Activated naive CD8-positive, alpha-beta T cell treated with anti-CD3 and anti-CD28 coated beads, Interleukin-2, amount 50 U/mL, for 24 hours (primary cell): ENCODE measurements at regions not wholly inside any gene's neighbourhood (a gene's known extent, or its start where the extent isn't known, plus 50 kb on each side); places are given as distances from the start of the nearest gene placed in this dataset.

ENCODE experiments used
- ATAC-seq: fragments of 150-1000 bp; cut with Tn5 transposase; one replicate; pipeline ENCODE4 v1.10.0; 2021
- DNase-seq: peaks from one replicate; pipeline ENCODE4 v3.0.0; 2021
- H3K27ac Mint-ChIP-seq: one replicate; pipeline ENCODE4 v1.8.0; 2021; ENCODE audit warnings: mild to moderate bottlenecking, mixed read lengths
- H3K27me3 Mint-ChIP-seq: one replicate; pipeline ENCODE4 v1.8.0; 2021; ENCODE audit warnings: mixed read lengths
- H3K36me3 Mint-ChIP-seq: one replicate; pipeline ENCODE4 v1.8.0; 2021; ENCODE audit warnings: low read depth, mixed read lengths
- H3K4me1 Mint-ChIP-seq: one replicate; pipeline ENCODE4 v1.8.0; 2021; ENCODE audit warnings: mixed read lengths
- H3K4me3 Mint-ChIP-seq: one replicate; pipeline ENCODE4 v1.8.0; 2021; ENCODE audit warnings: mild to moderate bottlenecking, moderate library complexity, mixed read lengths
- H3K9me3 Mint-ChIP-seq: one replicate; pipeline ENCODE4 v1.8.0; 2021; ENCODE audit warnings: mixed read lengths

GRCh38 chr10:2949948-2950354 is 117.4 kb upstream of the PFKP start:
- Mint-ChIP-seq H3K36me3 (no peaks in the 10 kb centered on the region), H3K27ac (no peak overlapping the region), H3K27me3 (peaks cover 37% of the 10 kb centered on the region), H3K4me3 (no peak overlapping the region), H3K4me1 (peaks cover 32% of the 10 kb centered on the region), H3K9me3 (no peaks in the 10 kb centered on the region)
- DNase-seq: peak; percentile 23
- ATAC-seq: peak; percentile 70

- no peak overlapping the region for H3K27ac Mint-ChIP-seq
- H3K9me3 Mint-ChIP-seq: no peaks in the 10 kb centered on the region
- no peak overlapping the region for H3K4me3 Mint-ChIP-seq
- peaks cover 39% of the 10 kb centered on the region for H3K27me3 Mint-ChIP-seq
- peaks cover 32% of the 10 kb centered on the region for H3K4me1 Mint-ChIP-seq
- no peak for DNase-seq
- no peaks in the 10 kb centered on the region for H3K36me3 Mint-ChIP-seq
- ATAC-seq: no peak
Measured at GRCh38 chr10:2949221-2949947, 118.0 kb upstream of the PFKP start.

GRCh38 chr10:2948127-2948854 is 119.1 kb upstream of the PFKP start:
- Mint-ChIP-seq H3K27ac (peak overlapping the region; percentile 36), H3K4me1 (peaks cover 32% of the 10 kb centered on the region), H3K27me3 (peaks cover 44% of the 10 kb centered on the region), H3K4me3 (no peak overlapping the region), H3K9me3 (no peaks in the 10 kb centered on the region), H3K36me3 (no peaks in the 10 kb centered on the region)
- peak; percentile 53 for ATAC-seq
- DNase-seq: no peak

- Mint-ChIP-seq H3K36me3 (no peaks in the 10 kb centered on the region), H3K27ac (no peak overlapping the region), H3K4me3 (no peak overlapping the region), H3K4me1 (peaks cover 20% of the 10 kb centered on the region), H3K9me3 (no peaks in the 10 kb centered on the region), H3K27me3 (peaks cover 45% of the 10 kb centered on the region)
- DNase-seq (no peak), ATAC-seq (no peak)
Measured at GRCh38 chr10:2944788-2945187, 122.6 kb upstream of the PFKP start.

GRCh38 chr10:2943932-2944614 is 123.3 kb upstream of the PFKP start:
- H3K27ac Mint-ChIP-seq: no peak overlapping the region
- H3K4me1 Mint-ChIP-seq: peaks cover 16% of the 10 kb centered on the region
- no peak overlapping the region for H3K4me3 Mint-ChIP-seq
- ATAC-seq (no peak), DNase-seq (no peak)
- H3K9me3 Mint-ChIP-seq: no peaks in the 10 kb centered on the region
- peaks cover 46% of the 10 kb centered on the region for H3K27me3 Mint-ChIP-seq
- no peaks in the 10 kb centered on the region for H3K36me3 Mint-ChIP-seq

GRCh38 chr10:2942938-2943337 is 124.4 kb upstream of the PFKP start:
- no peaks in the 10 kb centered on the region for H3K9me3 Mint-ChIP-seq
- H3K27ac Mint-ChIP-seq: no peak overlapping the region
- no peak overlapping the region for H3K4me3 Mint-ChIP-seq
- no peaks in the 10 kb centered on the region for H3K36me3 Mint-ChIP-seq
- peaks cover 55% of the 10 kb centered on the region for H3K27me3 Mint-ChIP-seq
- ATAC-seq (no peak), DNase-seq (no peak)
- H3K4me1 Mint-ChIP-seq: peaks cover 6% of the 10 kb centered on the region

GRCh38 chr10:2938869-2939268 is 128.5 kb upstream of the PFKP start:
- Mint-ChIP-seq H3K36me3 (no peaks in the 10 kb centered on the region), H3K27ac (no peak overlapping the region), H3K9me3 (no peaks in the 10 kb centered on the region), H3K27me3 (peaks cover 45% of the 10 kb centered on the region), H3K4me3 (no peak overlapping the region), H3K4me1 (no peaks in the 10 kb centered on the region)
- ATAC-seq (no peak), DNase-seq (no peak)

- no peaks in the 10 kb centered on the region for H3K36me3 Mint-ChIP-seq
- DNase-seq (no peak), ATAC-seq (no peak)
- H3K27ac Mint-ChIP-seq: no peak overlapping the region
- no peaks in the 10 kb centered on the region for H3K4me1 Mint-ChIP-seq
- no peak overlapping the region for H3K4me3 Mint-ChIP-seq
- H3K27me3 Mint-ChIP-seq: peaks cover 41% of the 10 kb centered on the region
- H3K9me3 Mint-ChIP-seq: no peaks in the 10 kb centered on the region
Measured at GRCh38 chr10:2936816-2937215, 130.5 kb upstream of the PFKP start.

- Mint-ChIP-seq H3K4me1 (no peaks in the 10 kb centered on the region), H3K27ac (no peak overlapping the region), H3K27me3 (peaks cover 35% of the 10 kb centered on the region), H3K9me3 (no peaks in the 10 kb centered on the region), H3K4me3 (no peak overlapping the region), H3K36me3 (no peaks in the 10 kb centered on the region)
- ATAC-seq (peak; percentile 20), DNase-seq (no peak)
Measured at GRCh38 chr10:2935647-2936386, 131.5 kb upstream of the PFKP start.

- Mint-ChIP-seq H3K4me1 (no peaks in the 10 kb centered on the region), H3K27ac (no peak overlapping the region), H3K27me3 (peaks cover 29% of the 10 kb centered on the region), H3K4me3 (no peak overlapping the region), H3K36me3 (no peaks in the 10 kb centered on the region), H3K9me3 (no peaks in the 10 kb centered on the region)
- DNase-seq (no peak), ATAC-seq (no peak)
Measured at GRCh38 chr10:2933924-2934323, 133.4 kb upstream of the PFKP start.

- Mint-ChIP-seq H3K9me3 (no peaks in the 10 kb centered on the region), H3K4me3 (no peak overlapping the region), H3K4me1 (no peaks in the 10 kb centered on the region), H3K36me3 (no peaks in the 10 kb centered on the region), H3K27ac (no peak overlapping the region), H3K27me3 (peaks cover 29% of the 10 kb centered on the region)
- DNase-seq (no peak), ATAC-seq (no peak)
Measured at GRCh38 chr10:2933519-2933918, 133.8 kb upstream of the PFKP start.

GRCh38 chr10:2933071-2933470 is 134.3 kb upstream of the PFKP start:
- Mint-ChIP-seq H3K4me3 (no peak overlapping the region), H3K27me3 (peaks cover 30% of the 10 kb centered on the region), H3K4me1 (no peaks in the 10 kb centered on the region), H3K9me3 (no peaks in the 10 kb centered on the region), H3K36me3 (no peaks in the 10 kb centered on the region), H3K27ac (no peak overlapping the region)
- ATAC-seq (no peak), DNase-seq (no peak)

GRCh38 chr10:2929480-2930258 is 137.7 kb upstream of the PFKP start:
- Mint-ChIP-seq H3K27me3 (peaks cover 28% of the 10 kb centered on the region), H3K9me3 (no peaks in the 10 kb centered on the region), H3K4me3 (no peak overlapping the region), H3K27ac (no peak overlapping the region), H3K36me3 (no peaks in the 10 kb centered on the region), H3K4me1 (no peaks in the 10 kb centered on the region)
- ATAC-seq (no peak), DNase-seq (no peak)
